Body of pancreas (tissue), 4 donors: ENCODE measurements at regions not wholly inside any gene's neighbourhood (a gene's known extent, or its start where the extent isn't known, plus 50 kb on each side); places are given as distances from the start of the nearest gene placed in this dataset.

ENCODE experiments used
- ATAC-seq: fragments of 150-250 bp; one replicate; pipeline ENCODE4 v1.9.1; 2016
- DNase-seq, 4 donors: peaks; one replicate each; pipeline ENCODE4 v3.0.0-alpha.2; 2019
- H3K27ac ChIP-seq, 4 donors: fragments of 200-600 bp; sonication (generic); 1 replicate in 3 of 4; 2 replicates in 1 of 4; pipeline versions ENCODE4 v1.5.1 to v1.6.1; 2016 to 2019; ENCODE audit warnings: mild to moderate bottlenecking in 1 of 4, mixed read lengths in 1 of 4, moderate library complexity in 1 of 4
- H3K27me3 ChIP-seq, 2 donors: fragments of 200-600 bp; sonication (generic); one replicate each; pipeline ENCODE4 v1.6.0; 2016; ENCODE audit warnings: mild to moderate bottlenecking in 1 of 2
- H3K36me3 ChIP-seq, 2 donors: fragments of 200-600 bp; sonication (generic); replicated peaks in 1 of 2; 2 replicates each; pipeline ENCODE4 v1.5.1; 2016; ENCODE audit warnings: low read depth in 2 of 2; ENCODE audit not compliant: insufficient read depth in 1 of 2
- H3K4me1 ChIP-seq: fragments of 200-600 bp; sonication (generic); one replicate; pipeline ENCODE4 v1.6.0; 2016
- H3K4me3 ChIP-seq, 2 donors: fragments of 200-600 bp; sonication (generic); 1 replicate in 1 of 2; 2 replicates in 1 of 2; pipeline ENCODE4 v1.5.1; 2016 to 2019
- H3K9me3 ChIP-seq, 3 donors: fragments of 200-600 bp; sonication (generic); 1 replicate in 2 of 3; 2 replicates in 1 of 3; pipeline ENCODE4 v1.5.1; 2016
- CTCF ChIP-seq, 7 experiments: fragments of 450-650 bp in 4 of 7; fragments of 200-600 bp in 3 of 7; sonication (generic) in 3 of 7; IDR thresholded peaks; one replicate each; pipeline ENCODE4 v1.5.1; 2016 to 2019; ENCODE audit warnings: antibody characterized with exemption in 7 of 7
- POLR2A ChIP-seq, 3 donors: fragments of 450-650 bp; IDR thresholded peaks; one replicate each; pipeline ENCODE4 v1.6.1; 2016; ENCODE audit warnings: antibody characterized with exemption in 3 of 3, mild to moderate bottlenecking in 2 of 3
- WGBS, 2 donors: methylation state at CpG; one replicate each; pipeline ENCODE4 v1.1.5; 2017; 5-methylcytosine and 5-hydroxymethylcytosine counted together
- intact Hi-C: fragments of 100-400 bp; cut with DNase I; formaldehyde crosslinking; loops from one replicate; pipeline ENCODE4 v1.15.1; 2023

GRCh38 chr13:44155422-44156293 is 218.0 kb upstream of the SERP2 start:
- H3K36me3 ChIP-seq, result no peaks in the 10 kb centered on the region
- intact Hi-C loops, result no loop called here
- ATAC-seq (peak; percentile 90), DNase-seq (peak; percentile 57 to 77 (median 74))
- no peaks in the 10 kb centered on the region for H3K9me3 ChIP-seq
- WGBS, 2 donors, result 40 to 46% methylated on average over 14 of the region's 14 CpGs
- no peak for TF ChIP-seq CTCF (IDR thresholded peaks at IDR 0.05)
- TF ChIP-seq POLR2A (IDR thresholded peaks at IDR 0.05), result no peak
- H3K4me1 ChIP-seq, result peaks cover 5% of the 10 kb centered on the region
- no peak overlapping the region for H3K4me3 ChIP-seq
- peak overlapping the region in 3 of 4 donors; percentile 7 to 66 (median 53) for H3K27ac ChIP-seq
- H3K27me3 ChIP-seq, result no peaks in the 10 kb centered on the region

GRCh38 chr13:44156294-44156658 is 217.3 kb upstream of the SERP2 start:
- H3K36me3 ChIP-seq, result no peaks in the 10 kb centered on the region
- TF ChIP-seq CTCF (IDR thresholded peaks at IDR 0.05) (no peak), POLR2A (IDR thresholded peaks at IDR 0.05) (no peak)
- DNase-seq (no peak), ATAC-seq (no peak)
- H3K9me3 ChIP-seq, result no peaks in the 10 kb centered on the region
- H3K4me3 ChIP-seq, result no peak overlapping the region
- H3K27me3 ChIP-seq, result no peaks in the 10 kb centered on the region
- intact Hi-C loops, result no loop called here
- H3K4me1 ChIP-seq, result peaks cover 5% of the 10 kb centered on the region
- H3K27ac ChIP-seq, result peak overlapping the region in 3 of 4 donors; percentile 7 to 66 (median 53)
- 57 to 64% methylated on average over 4 of the region's 4 CpGs for WGBS, 2 donors

- WGBS, 2 donors, result 82 to 90% methylated on average over 5 of the region's 5 CpGs
- ATAC-seq (no peak), DNase-seq (no peak)
- H3K4me1 ChIP-seq, result peaks cover 5% of the 10 kb centered on the region
- H3K4me3 ChIP-seq, result no peak overlapping the region
- intact Hi-C loops, result no loop called here
- H3K9me3 ChIP-seq, result no peaks in the 10 kb centered on the region
- H3K36me3 ChIP-seq, result no peaks in the 10 kb centered on the region
- TF ChIP-seq POLR2A (IDR thresholded peaks at IDR 0.05), result no peak
- TF ChIP-seq CTCF (IDR thresholded peaks at IDR 0.05), result no peak
- no peak overlapping the region for H3K27ac ChIP-seq
- no peaks in the 10 kb centered on the region for H3K27me3 ChIP-seq
Observed at GRCh38 chr13:44157606-44158005, 216.0 kb upstream of the SERP2 start.

- no peak for ATAC-seq
- intact Hi-C loops, result no loop called here
- no peak for TF ChIP-seq CTCF (IDR thresholded peaks at IDR 0.05)
- no peak for TF ChIP-seq POLR2A (IDR thresholded peaks at IDR 0.05)
- H3K4me1 ChIP-seq, result peaks cover 5% of the 10 kb centered on the region
- 67 to 71% methylated on average over 2 of the region's 2 CpGs for WGBS, 2 donors
- no peak overlapping the region for H3K4me3 ChIP-seq
- no peaks in the 10 kb centered on the region for H3K36me3 ChIP-seq
- DNase-seq, result no peak
- H3K9me3 ChIP-seq, result no peaks in the 10 kb centered on the region
- no peak overlapping the region for H3K27ac ChIP-seq
- H3K27me3 ChIP-seq, result no peaks in the 10 kb centered on the region
Observed at GRCh38 chr13:44158098-44158521, 215.5 kb upstream of the SERP2 start.
